Caco-2 (cell line): ENCODE measurements at regions not wholly inside any gene's neighbourhood (a gene's known extent, or its start where the extent isn't known, plus 50 kb on each side); places are given as distances from the start of the nearest gene placed in this dataset.
A peak's percentile ranks its signal among the peaks of the same experiment; 100 is the strongest.
"Not testable (repeated sequence)": the region's sequence is repeated elsewhere in the genome, so short reads cannot be mapped to it uniquely, and the experiment has no call there.

Experiments used
- BruUV-seq: library from RNA; stranded (reverse); fragments of 400-500 nt; replicated peaks from 2 replicates; lab custom pipeline; 2021; lab: Mats Ljungman, UMichigan
- CTCF ChIA-PET: fragments of 300-600 bp; sonication (Branson Sonifier 250); formaldehyde crosslinking; loops from one replicate; lab custom pipeline; 2022; ENCODE audit warnings: antibody characterized with exemption; lab: Charles Lee
- POLR2A ChIA-PET: fragments of 300-600 bp; sonication (Branson Sonifier 250); formaldehyde crosslinking; loops from one replicate; lab custom pipeline; 2022; ENCODE audit warnings: antibody characterized with exemption; lab: Charles Lee
- DNase-seq, 2 experiments: peaks; one replicate each; pipeline versions ENCODE4 v3.0.0 to v3.0.0-alpha.2; 2020 to 2022
- H3K27me3 ChIP-seq: replicated peaks from 2 replicates; pipeline ENCODE4 v1.6.0; 2011; ENCODE audit warnings: low read length; ENCODE audit not compliant: control insufficient read depth, insufficient read depth
- H3K36me3 ChIP-seq: 2 replicates; pipeline ENCODE4 v1.5.1; 2011; ENCODE audit warnings: low read length; ENCODE audit not compliant: control insufficient read depth, insufficient read depth
- H3K4me1 ChIP-seq: fragments of 250-450 bp; sonication (Bioruptor Pico); 2 replicates; pipeline ENCODE4 v1.5.1; 2020; ENCODE audit warnings: mild to moderate bottlenecking
- H3K4me3 ChIP-seq: 2 replicates; pipeline ENCODE4 v1.5.1; 2011; ENCODE audit warnings: low read depth, mild to moderate bottlenecking, control low read depth, low read length
- H3K9me3 ChIP-seq: fragments of 250-450 bp; sonication (Bioruptor Pico); 2 replicates; pipeline ENCODE4 v1.5.1; 2020; ENCODE audit warnings: mild to moderate bottlenecking, moderate library complexity
- H3K27ac Mint-ChIP-seq: one replicate; pipeline ENCODE4 v1.8.0; 2022; ENCODE audit warnings: mixed read lengths; ENCODE audit not compliant: unreplicated experiment
- H3K27me3 Mint-ChIP-seq: one replicate; pipeline ENCODE4 v1.8.0; 2022; ENCODE audit warnings: mixed read lengths; ENCODE audit not compliant: insufficient read depth, unreplicated experiment
- H3K36me3 Mint-ChIP-seq: one replicate; pipeline ENCODE4 v1.8.0; 2022; ENCODE audit warnings: mild to moderate bottlenecking, mixed read lengths; ENCODE audit not compliant: insufficient read depth, unreplicated experiment
- H3K4me1 Mint-ChIP-seq: one replicate; pipeline ENCODE4 v1.8.0; 2022; ENCODE audit warnings: low read depth, mixed read lengths; ENCODE audit not compliant: unreplicated experiment
- H3K4me3 Mint-ChIP-seq: one replicate; pipeline ENCODE4 v1.8.0; 2022; ENCODE audit warnings: mild to moderate bottlenecking, moderate library complexity, mixed read lengths; ENCODE audit not compliant: unreplicated experiment
- H3K9me3 Mint-ChIP-seq: one replicate; pipeline ENCODE4 v1.8.0; 2022; ENCODE audit warnings: mixed read lengths; ENCODE audit not compliant: unreplicated experiment
- intact Hi-C: fragments of 100-400 bp; cut with micrococcal nuclease; formaldehyde crosslinking; loops from one replicate; pipeline ENCODE4 v1.10.0; 2022; ENCODE audit not compliant: unreplicated experiment
- TF ChIP-seq, protein P1 (sequence below), 2 experiments: fragments of 200-600 bp in 1 of 2; IDR thresholded peaks; 1 replicate in 1 of 2; 2 replicates in 1 of 2; pipeline versions ENCODE4 v1.5.1 to v1.8.0; 2011 to 2022; ENCODE audit warnings: antibody characterized with exemption in 1 of 2, control low read depth in 1 of 2, inconsistent platforms in 1 of 2, low read depth in 1 of 2, low read length in 1 of 2, mild to moderate bottlenecking in 1 of 2, moderate library complexity in 1 of 2; ENCODE audit not compliant: insufficient read depth in 1 of 2, severe bottlenecking in 1 of 2, unreplicated experiment in 1 of 2

DNA sequence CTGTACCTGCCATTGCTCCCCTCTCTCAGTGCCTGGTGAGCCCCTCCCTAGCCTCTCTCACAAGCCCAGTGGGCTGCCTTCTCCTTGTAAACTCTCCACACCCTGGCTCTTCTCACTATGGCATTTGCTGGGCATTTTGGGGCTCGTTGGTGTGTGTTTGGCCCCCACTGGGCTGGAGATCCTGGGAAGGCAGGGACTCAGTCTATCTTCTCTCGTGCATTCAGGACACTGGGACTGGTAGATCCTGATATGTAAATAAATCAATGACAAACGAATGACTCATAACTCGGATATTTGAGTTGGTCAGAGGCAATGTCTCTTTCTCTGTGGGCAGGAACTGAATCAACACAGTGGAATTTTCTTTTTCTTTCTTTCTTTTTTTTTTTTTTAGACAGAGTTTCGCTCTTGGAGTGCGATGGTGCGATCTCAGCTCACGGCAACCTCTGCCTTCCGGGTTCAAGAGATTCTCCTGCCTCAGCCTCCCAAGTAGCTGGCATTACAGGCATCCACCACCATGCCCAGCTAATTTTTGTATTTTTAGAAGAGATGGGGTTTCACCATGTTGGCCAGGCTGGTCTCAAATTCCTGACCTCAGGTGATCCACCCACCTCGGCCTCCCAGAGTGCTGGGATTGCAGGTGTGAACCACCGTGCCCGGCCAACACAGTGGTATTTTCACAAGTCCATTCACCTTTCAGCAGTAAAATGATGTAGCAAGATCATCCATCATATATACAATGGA, 144.6 kb upstream of the SPRED2 start:
- peaks cover 7% of the 10 kb centered on the region for H3K4me1 Mint-ChIP-seq
- BruUV-seq: no TSS peak
- H3K27me3 ChIP-seq: no peaks in the 10 kb centered on the region
- TF ChIP-seq, protein P1, sequence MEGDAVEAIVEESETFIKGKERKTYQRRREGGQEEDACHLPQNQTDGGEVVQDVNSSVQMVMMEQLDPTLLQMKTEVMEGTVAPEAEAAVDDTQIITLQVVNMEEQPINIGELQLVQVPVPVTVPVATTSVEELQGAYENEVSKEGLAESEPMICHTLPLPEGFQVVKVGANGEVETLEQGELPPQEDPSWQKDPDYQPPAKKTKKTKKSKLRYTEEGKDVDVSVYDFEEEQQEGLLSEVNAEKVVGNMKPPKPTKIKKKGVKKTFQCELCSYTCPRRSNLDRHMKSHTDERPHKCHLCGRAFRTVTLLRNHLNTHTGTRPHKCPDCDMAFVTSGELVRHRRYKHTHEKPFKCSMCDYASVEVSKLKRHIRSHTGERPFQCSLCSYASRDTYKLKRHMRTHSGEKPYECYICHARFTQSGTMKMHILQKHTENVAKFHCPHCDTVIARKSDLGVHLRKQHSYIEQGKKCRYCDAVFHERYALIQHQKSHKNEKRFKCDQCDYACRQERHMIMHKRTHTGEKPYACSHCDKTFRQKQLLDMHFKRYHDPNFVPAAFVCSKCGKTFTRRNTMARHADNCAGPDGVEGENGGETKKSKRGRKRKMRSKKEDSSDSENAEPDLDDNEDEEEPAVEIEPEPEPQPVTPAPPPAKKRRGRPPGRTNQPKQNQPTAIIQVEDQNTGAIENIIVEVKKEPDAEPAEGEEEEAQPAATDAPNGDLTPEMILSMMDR (IDR thresholded peaks at IDR 0.05; ENCODE audit: insufficient read depth in 1 of 2, low read depth in 1 of 2, low read length in 1 of 2, severe bottlenecking in 1 of 2, unreplicated experiment in 1 of 2): no peak
- peak overlapping the region; percentile 15 for H3K4me3 Mint-ChIP-seq
- no peaks in the 10 kb centered on the region for H3K36me3 ChIP-seq
- H3K27me3 Mint-ChIP-seq: no peaks in the 10 kb centered on the region
- peaks cover 12% of the 10 kb centered on the region for H3K4me1 ChIP-seq
- H3K9me3 ChIP-seq: peaks cover 4% of the 10 kb centered on the region; the same call in 1 of the 2 replicates
- CTCF ChIA-PET: no interaction called here
- peak in 1 of 2 experiments; percentile 57 for DNase-seq
- no peak overlapping the region for H3K4me3 ChIP-seq
- H3K27ac Mint-ChIP-seq: peak overlapping the region; percentile 87
- POLR2A ChIA-PET: interaction anchor here (0.6 kb wide), 1 partner anchor 49 kb away, joined by 3 read pairs; no protein-coding TSS in a partner anchor
- peaks cover 6% of the 10 kb centered on the region for H3K36me3 Mint-ChIP-seq
- no peaks in the 10 kb centered on the region for H3K9me3 Mint-ChIP-seq
- intact Hi-C loops: no loop called here

DNA sequence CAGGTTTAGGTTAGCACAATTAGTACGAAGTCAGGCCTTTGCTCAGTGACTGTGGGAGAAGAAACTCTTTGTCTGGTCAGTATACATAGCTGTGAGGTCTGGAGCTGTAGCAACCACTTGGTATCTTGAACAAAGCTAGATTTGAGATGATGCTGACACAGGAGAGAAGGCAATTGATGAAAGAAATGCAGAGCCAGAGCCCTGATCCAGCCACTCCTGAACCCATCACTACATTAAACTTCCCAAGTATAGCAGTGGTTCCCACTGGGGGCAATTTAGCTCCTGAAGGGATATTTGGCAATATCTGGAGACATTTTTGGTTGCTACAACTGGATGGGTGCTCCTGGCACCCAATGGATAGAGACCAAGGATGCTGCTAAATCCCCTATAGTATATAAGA, 143.9 kb upstream of the SPRED2 start:
- ChIA-PET CTCF (interaction anchor here (0.6 to 0.9 kb wide), 3 partner anchors 140 to 1432 kb away, joined by 3 to 4 read pairs (median 4); no protein-coding TSS in a partner anchor), POLR2A (no interaction called here)
- H3K27me3 ChIP-seq: no peaks in the 10 kb centered on the region
- TF ChIP-seq, protein P1 (IDR thresholded peaks at IDR 0.05; ENCODE audit: insufficient read depth in 1 of 2, low read depth in 1 of 2, low read length in 1 of 2, severe bottlenecking in 1 of 2, unreplicated experiment in 1 of 2): no peak
- H3K4me1 ChIP-seq: peaks cover 12% of the 10 kb centered on the region
- BruUV-seq: no TSS peak
- Mint-ChIP-seq H3K27me3 (no peaks in the 10 kb centered on the region), H3K9me3 (no peaks in the 10 kb centered on the region), H3K4me1 (peaks cover 7% of the 10 kb centered on the region), H3K27ac (peak overlapping the region; percentile 87), H3K4me3 (no peak overlapping the region), H3K36me3 (peaks cover 6% of the 10 kb centered on the region)
- H3K36me3 ChIP-seq: no peaks in the 10 kb centered on the region
- H3K9me3 ChIP-seq: peaks cover 4% of the 10 kb centered on the region; the same call in 1 of the 2 replicates
- intact Hi-C loops: no loop called here
- H3K4me3 ChIP-seq: no peak overlapping the region
- no peak for DNase-seq

DNA sequence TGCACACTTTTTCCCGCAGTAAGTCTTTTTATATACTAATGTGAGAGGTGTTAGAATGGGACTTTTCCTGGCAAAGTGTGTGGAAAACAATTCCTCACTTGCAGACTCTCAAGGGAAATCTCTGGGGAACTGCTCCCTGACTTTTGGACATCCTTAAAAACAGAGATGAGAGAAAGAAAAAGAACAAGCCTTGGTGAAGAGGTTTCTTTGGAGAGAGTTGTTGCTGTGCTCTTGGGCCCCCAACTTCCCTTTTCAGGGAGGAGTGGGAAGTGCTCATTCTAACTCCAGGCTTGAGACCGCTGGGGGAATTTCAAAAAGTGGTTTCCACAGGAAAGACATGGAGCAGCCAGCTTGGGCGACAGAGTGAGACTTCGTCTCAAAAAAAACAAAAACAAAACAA, 142.6 kb upstream of the SPRED2 start:
- TF ChIP-seq, protein P1 (IDR thresholded peaks at IDR 0.05; ENCODE audit: insufficient read depth in 1 of 2, low read depth in 1 of 2, low read length in 1 of 2, severe bottlenecking in 1 of 2, unreplicated experiment in 1 of 2): no peak
- ChIA-PET POLR2A (no interaction called here), CTCF (no interaction called here)
- H3K36me3 ChIP-seq: no peaks in the 10 kb centered on the region
- H3K4me3 ChIP-seq: no peak overlapping the region
- H3K9me3 Mint-ChIP-seq: no peaks in the 10 kb centered on the region
- H3K27ac Mint-ChIP-seq: no peak overlapping the region
- H3K27me3 Mint-ChIP-seq: no peaks in the 10 kb centered on the region
- no peaks in the 10 kb centered on the region for H3K27me3 ChIP-seq
- BruUV-seq: no TSS peak
- DNase-seq: no peak
- peaks cover 6% of the 10 kb centered on the region for H3K36me3 Mint-ChIP-seq
- intact Hi-C loops: loop anchor here (5.0 kb wide), 1 partner anchor 658 kb away; no protein-coding TSS in a partner anchor
- peaks cover 12% of the 10 kb centered on the region for H3K4me1 ChIP-seq
- H3K9me3 ChIP-seq: peaks cover 4% of the 10 kb centered on the region; the same call in 1 of the 2 replicates
- no peak overlapping the region for H3K4me3 Mint-ChIP-seq
- H3K4me1 Mint-ChIP-seq: peaks cover 7% of the 10 kb centered on the region

- H3K9me3 Mint-ChIP-seq, H3K4me1 Mint-ChIP-seq, H3K27ac Mint-ChIP-seq, H3K27me3 Mint-ChIP-seq, H3K4me3 Mint-ChIP-seq, H3K36me3 ChIP-seq, H3K4me1 ChIP-seq, H3K27me3 ChIP-seq, BruUV-seq, H3K4me3 ChIP-seq, DNase-seq, intact Hi-C loops, POLR2A ChIA-PET, H3K36me3 Mint-ChIP-seq, CTCF ChIA-PET, H3K9me3 ChIP-seq: not testable (repeated sequence)
These were observed 136.4 kb upstream of the SPRED2 start for GRCh38 chr2:65568656-65569440.
